IMR-90 (cell line): ENCODE measurements at regions not wholly inside any gene's neighbourhood (a gene's known extent, or its start where the extent isn't known, plus 50 kb on each side); places are given as distances from the start of the nearest gene placed in this dataset.

ENCODE experiments used
- ATAC-seq: fragments of 200-7000 bp; cut with Tn5 transposase; 2 replicates; pipeline ENCODE4 v1.9.1; 2020; ENCODE audit warnings: low read depth, mild to moderate bottlenecking, moderate library complexity
- BruUV-seq: library from RNA; stranded (reverse); fragments of 400-500 nt; replicated peaks from 2 replicates; lab custom pipeline; 2021; lab: Mats Ljungman, UMichigan
- CTCF ChIA-PET: fragments of 300-600 bp; formaldehyde crosslinking; extraction: SDS; loops from one replicate; lab custom pipeline; 2021; ENCODE audit warnings: antibody characterized with exemption; lab: Yijun Ruan, JAX
- POLR2A ChIA-PET: fragments of 300-600 bp; sonication (Branson Sonifier 250); formaldehyde crosslinking; loops from one replicate; lab custom pipeline; 2022; ENCODE audit warnings: antibody characterized with exemption; ENCODE audit not compliant: unreplicated experiment; lab: Charles Lee
- DNase-seq: peaks from one replicate; pipeline ENCODE4 v3.0.0; 2013
- H2AFZ ChIP-seq: replicated peaks from 2 replicates; pipeline ENCODE3; 2013; ENCODE audit warnings: low read length, mild to moderate bottlenecking; ENCODE audit not compliant: poor library complexity
- H2AK5ac ChIP-seq: 2 replicates; pipeline ENCODE4 v1.6.1; 2013; ENCODE audit warnings: low read depth, low read length, inconsistent platforms
- H2AK9ac ChIP-seq: replicated peaks from 2 replicates; pipeline ENCODE3; 2013; ENCODE audit warnings: mild to moderate bottlenecking, low read depth, low read length, moderate library complexity; ENCODE audit not compliant: poor library complexity
- H2BK120ac ChIP-seq: 2 replicates; pipeline ENCODE4 v1.6.1; 2013; ENCODE audit warnings: low read depth, low read length, inconsistent platforms
- H2BK15ac ChIP-seq: 3 replicates; pipeline ENCODE4 v1.6.1; 2013; ENCODE audit warnings: low read depth, low read length, inconsistent platforms
- H2BK20ac ChIP-seq: 2 replicates; pipeline ENCODE4 v1.6.1; 2013; ENCODE audit warnings: low read depth, mild to moderate bottlenecking, inconsistent platforms, low read length, moderate library complexity
- H2BK5ac ChIP-seq: 2 replicates; pipeline ENCODE4 v1.6.1; 2013; ENCODE audit warnings: mild to moderate bottlenecking, low read depth, low read length, inconsistent platforms; ENCODE audit not compliant: poor library complexity, severe bottlenecking
- H3K14ac ChIP-seq: replicated peaks from 2 replicates; pipeline ENCODE4 v1.6.1; 2013; ENCODE audit warnings: low read depth, low read length, inconsistent platforms
- H3K18ac ChIP-seq: 2 replicates; pipeline ENCODE4 v1.6.1; 2013; ENCODE audit warnings: low read depth, low read length, control low read depth
- H3K23ac ChIP-seq: 2 replicates; pipeline ENCODE4 v1.6.1; 2013; ENCODE audit warnings: low read depth, low read length, inconsistent platforms
- H3K27ac ChIP-seq: 2 replicates; pipeline ENCODE4 v1.5.1; 2013; ENCODE audit warnings: mild to moderate bottlenecking, control low read depth, low read length; ENCODE audit not compliant: insufficient read depth
- H3K27me3 ChIP-seq: 2 replicates; pipeline ENCODE4 v1.6.1; 2013; ENCODE audit warnings: low read length; ENCODE audit not compliant: control insufficient read depth, insufficient read depth
- H3K36me3 ChIP-seq: 2 replicates; pipeline ENCODE4 v1.6.1; 2013; ENCODE audit warnings: low read length, mixed read lengths; ENCODE audit not compliant: control insufficient read depth, insufficient read depth
- H3K4ac ChIP-seq: 2 replicates; pipeline ENCODE4 v1.6.1; 2013; ENCODE audit warnings: low read depth, low read length, inconsistent platforms
- H3K4me1 ChIP-seq: 2 replicates; pipeline ENCODE4 v1.6.1; 2013; ENCODE audit warnings: low read length, mixed read lengths; ENCODE audit not compliant: control insufficient read depth, insufficient read depth
- H3K4me2 ChIP-seq: 2 replicates; pipeline ENCODE4 v1.6.1; 2013; ENCODE audit warnings: low read depth, mild to moderate bottlenecking, control low read depth, low read length, moderate library complexity
- H3K4me3 ChIP-seq: 2 replicates; pipeline ENCODE4 v1.5.1; 2013; ENCODE audit warnings: low read depth, mild to moderate bottlenecking, control low read depth, low read length, moderate library complexity; ENCODE audit not compliant: insufficient read depth
- H3K56ac ChIP-seq: 2 replicates; pipeline ENCODE4 v1.6.1; 2013; ENCODE audit warnings: low read length, inconsistent platforms; ENCODE audit not compliant: insufficient read depth; ENCODE audit errors: extremely low read depth
- H3K79me1 ChIP-seq, 2 experiments: 2 replicates each; pipeline ENCODE4 v1.6.1; 2013; ENCODE audit warnings: low read length in 2 of 2, inconsistent platforms in 1 of 2, low read depth in 1 of 2
- H3K9ac ChIP-seq: 2 replicates; pipeline ENCODE4 v1.6.1; 2013; ENCODE audit warnings: low read depth, low read length, control low read depth
- H3K9me1 ChIP-seq: 2 replicates; pipeline ENCODE4 v1.6.1; 2013; ENCODE audit warnings: low read length, inconsistent platforms; ENCODE audit not compliant: insufficient read depth
- H3K9me3 ChIP-seq: 2 replicates; pipeline ENCODE4 v1.6.1; 2013; ENCODE audit warnings: low read length; ENCODE audit not compliant: control insufficient read depth, insufficient read depth
- H4K20me1 ChIP-seq: 2 replicates; pipeline ENCODE4 v1.6.1; 2013; ENCODE audit warnings: low read length, inconsistent platforms; ENCODE audit not compliant: insufficient read depth
- H4K5ac ChIP-seq: 2 replicates; pipeline ENCODE4 v1.6.1; 2013; ENCODE audit warnings: mild to moderate bottlenecking, low read depth, low read length, control low read depth
- H4K8ac ChIP-seq, 2 experiments: 2 replicates each; pipeline ENCODE4 v1.6.1; 2013; ENCODE audit warnings: low read depth in 2 of 2, low read length in 2 of 2, control low read depth in 1 of 2, inconsistent platforms in 1 of 2
- H4K91ac ChIP-seq: 2 replicates; pipeline ENCODE4 v1.6.1; 2013; ENCODE audit warnings: low read depth, low read length, inconsistent platforms; ENCODE audit not compliant: insufficient read depth
- CEBPB ChIP-seq: IDR thresholded peaks from 2 replicates; pipeline ENCODE4 v1.6.1; 2012; ENCODE audit warnings: low read depth, low read length, improper control_type of control experiment
- WGBS, 2 experiments: methylation state at CpG; one replicate each; pipeline versions ENCODE4 v1.1.5 to v1.1.7; 2013; ENCODE audit warnings: missing lambda C conversion rate in 2 of 2; ENCODE audit not compliant: insufficient read length in 1 of 2; ENCODE audit errors: extremely low coverage in 2 of 2; 5-methylcytosine and 5-hydroxymethylcytosine counted together
- dilution Hi-C: fragments of 300-500 bp; cut with HindIII; formaldehyde crosslinking; loops from one replicate; pipeline ENCODE4 v1.14.3; 2018; ENCODE audit warnings: low sequenced_read_pairs; ENCODE audit not compliant: unreplicated experiment
- in situ Hi-C: fragments of 300-500 bp; cut with MboI; formaldehyde crosslinking; loops from 3 replicates; pipeline ENCODE4 v1.14.3; 2019; ENCODE audit warnings: low sequenced_read_pairs, inconsistent platforms, mixed read lengths
- intact Hi-C: fragments of 100-400 bp; cut with micrococcal nuclease; formaldehyde crosslinking; loops from 2 replicates; pipeline ENCODE4 v1.10.0; 2022

GRCh38 chr4:110365761-110366160 is 110.2 kb upstream of the ENPEP start:
- Histone ChIP-seq H3K4me3 (no peak overlapping the region), H4K91ac (no peak overlapping the region), H2BK5ac (no peak overlapping the region), H3K27ac (no peak overlapping the region), H2BK15ac (no peak overlapping the region), H3K79me1 (no peaks in the 10 kb centered on the region), H3K4me1 (no peaks in the 10 kb centered on the region), H3K14ac (no peak overlapping the region), H2AK5ac (no peak overlapping the region), H2AFZ (no peak overlapping the region), H3K27me3 (no peaks in the 10 kb centered on the region), H2AK9ac (no peak overlapping the region), H4K5ac (no peak overlapping the region), H3K4me2 (no peak overlapping the region), H3K18ac (no peak overlapping the region), H3K9me3 (no peaks in the 10 kb centered on the region), H3K36me3 (no peaks in the 10 kb centered on the region), H3K23ac (no peak overlapping the region), H3K4ac (no peak overlapping the region), H3K56ac (no peak overlapping the region), H2BK120ac (no peak overlapping the region), H4K8ac (no peak overlapping the region), H4K20me1 (no peaks in the 10 kb centered on the region), H2BK20ac (no peak overlapping the region), H3K9me1 (no peaks in the 10 kb centered on the region), H3K9ac (no peak overlapping the region)
- in situ Hi-C loops (no loop called here), dilution Hi-C loops (no loop called here), intact Hi-C loops (no loop called here)
- TF ChIP-seq CEBPB: no peak
- WGBS, 2 experiments: no CpG with 5 or more reads among the region's 1 CpG
- ChIA-PET POLR2A (no interaction called here), CTCF (interaction anchor here (1.2 kb wide), 1 partner anchor 13 kb away, joined by 3 read pairs; no protein-coding TSS in a partner anchor)
- no peak for ATAC-seq
- no peak for DNase-seq
- BruUV-seq: no TSS peak
